ENCODE measurements at regions not wholly inside any gene's neighbourhood (a gene's known extent, or its start where the extent isn't known, plus 50 kb on each side); places are given as distances from the start of the nearest gene placed in this dataset.

DNA sequence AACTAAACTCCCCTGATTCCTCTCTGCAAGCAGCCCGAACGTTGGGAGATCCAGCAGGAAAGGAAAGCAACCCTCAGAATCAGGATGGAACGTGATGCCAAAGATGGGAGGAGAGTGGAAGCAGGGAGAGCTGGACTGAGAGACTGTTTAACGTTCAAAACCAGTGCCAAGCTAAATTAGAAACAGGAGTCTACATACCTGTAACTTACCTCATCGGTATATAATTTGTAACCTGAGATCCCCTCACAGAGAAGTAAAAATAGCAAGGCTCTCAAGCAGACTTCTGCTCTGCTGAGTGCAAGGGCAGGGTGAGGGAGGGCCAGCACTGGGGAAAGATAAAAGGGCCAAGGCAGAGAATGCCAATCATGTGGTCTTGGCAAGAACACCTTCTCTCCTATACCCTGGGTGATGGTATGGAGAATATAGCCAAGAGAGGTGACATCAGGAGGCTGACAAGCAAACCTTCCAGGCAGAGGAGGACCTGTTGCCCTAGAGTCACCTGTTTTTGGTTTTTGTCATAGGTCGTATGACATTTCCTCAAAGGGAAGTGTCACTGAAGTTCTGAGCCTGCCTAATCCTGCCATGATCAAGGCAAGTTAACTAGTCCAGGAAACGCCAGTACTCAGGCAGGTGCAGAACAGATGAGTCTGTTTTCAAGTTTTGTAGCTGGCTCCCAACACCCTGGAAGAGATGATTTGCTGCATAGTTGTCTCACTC, 472.0 kb downstream of the NFIB start:
- no peak for DNase-seq (ENCODE audit: extremely low spot score)
- no peak overlapping the region for H3K4me3 ChIP-seq (ENCODE audit: low read depth, low read length)
- WGBS, result 53% methylated on average over 7 of the region's 7 CpGs

GRCh38 chr9:13832446-13832845, 481.5 kb downstream of the NFIB start:
- Histone ChIP-seq H3K4me1 (ENCODE audit: insufficient read depth) (no peaks in the 10 kb centered on the region), H3K27ac (ENCODE audit: low read depth) (no peak overlapping the region), H3K4me3 (ENCODE audit: low read depth, low read length) (no peak overlapping the region), H3K36me3 (ENCODE audit: insufficient read depth) (no peaks in the 10 kb centered on the region)
- DNase-seq (ENCODE audit: extremely low spot score), result no peak

More for the DNA sequence above, 472.0 kb downstream of the NFIB start:
- Histone ChIP-seq H3K36me3 (ENCODE audit: insufficient read depth) (no peaks in the 10 kb centered on the region), H3K4me1 (ENCODE audit: insufficient read depth) (no peaks in the 10 kb centered on the region), H3K27ac (ENCODE audit: low read depth) (no peak overlapping the region)

DNA sequence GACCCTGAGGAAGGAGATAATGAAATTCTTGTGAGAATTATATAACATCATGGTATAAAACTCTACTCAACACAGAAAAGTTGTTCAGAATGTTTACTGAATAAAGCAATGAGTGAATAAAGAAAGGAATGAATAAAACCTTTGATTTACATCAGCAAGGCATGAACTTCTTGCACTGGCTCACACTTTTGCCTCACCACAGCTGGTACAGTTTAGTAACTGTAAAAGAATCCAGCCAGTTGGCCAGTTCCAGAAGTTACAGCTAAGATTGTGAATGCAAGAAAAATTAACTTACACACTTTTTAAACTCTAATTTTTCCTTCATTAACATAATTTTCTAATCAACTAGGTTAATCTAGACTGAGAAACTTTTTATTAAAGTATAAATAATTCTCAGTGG, 490.9 kb downstream of the NFIB start:
- no peak for DNase-seq (ENCODE audit: extremely low spot score)
- no peak overlapping the region for H3K4me3 ChIP-seq (ENCODE audit: low read depth, low read length)
- no peaks in the 10 kb centered on the region for H3K4me1 ChIP-seq (ENCODE audit: insufficient read depth)
- no peaks in the 10 kb centered on the region for H3K36me3 ChIP-seq (ENCODE audit: insufficient read depth)
- H3K27ac ChIP-seq (ENCODE audit: low read depth), result no peak overlapping the region

DNA sequence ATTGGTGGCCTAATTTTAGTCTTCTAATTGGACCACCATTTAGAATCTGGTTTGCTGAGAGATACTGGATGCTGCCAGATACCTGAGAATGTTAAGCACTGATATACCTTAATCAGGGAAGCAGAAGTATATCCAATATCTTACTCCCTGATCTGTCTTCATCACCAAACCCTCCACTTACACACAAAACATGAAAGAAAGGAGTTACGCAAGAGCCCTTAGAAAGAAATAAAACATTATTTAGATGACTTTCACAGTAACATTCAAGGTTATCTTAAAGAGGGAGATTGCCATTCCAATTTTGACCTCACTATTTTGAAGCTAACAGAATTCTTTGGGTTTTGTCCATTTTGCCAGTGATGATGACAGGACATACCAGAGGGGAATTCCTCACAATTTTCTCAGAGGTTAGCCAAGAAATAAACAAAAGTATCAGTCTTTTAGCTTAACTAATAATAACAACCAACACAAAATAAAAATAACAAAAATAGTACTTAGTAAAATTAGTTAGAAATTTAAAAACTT, 496.1 kb downstream of the NFIB start:
- no peak for DNase-seq (ENCODE audit: extremely low spot score)
- Histone ChIP-seq H3K4me3 (ENCODE audit: low read depth, low read length) (no peak overlapping the region), H3K27ac (ENCODE audit: low read depth) (no peak overlapping the region), H3K36me3 (ENCODE audit: insufficient read depth) (no peaks in the 10 kb centered on the region), H3K4me1 (ENCODE audit: insufficient read depth) (no peaks in the 10 kb centered on the region)
- 72% methylated on average over 1 of the region's 1 CpG for WGBS

DNA sequence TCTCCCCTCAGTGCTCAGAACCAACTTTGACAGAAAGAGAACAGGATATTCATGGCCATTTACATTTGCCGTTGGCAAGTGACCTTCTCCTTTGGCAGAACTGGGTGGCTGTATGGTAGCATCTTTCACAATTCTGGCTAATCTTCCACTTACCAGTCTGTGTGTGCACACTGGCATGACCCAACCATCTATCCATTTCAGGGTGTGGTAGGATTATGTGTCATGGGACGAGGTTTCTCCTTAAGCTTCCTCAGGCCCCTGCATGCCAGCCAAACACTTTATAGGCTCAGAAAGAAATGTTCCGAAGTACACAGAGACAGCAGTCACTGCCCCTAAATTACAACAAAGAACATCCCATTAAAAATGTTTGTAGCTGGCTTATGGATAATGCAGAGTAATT, 497.1 kb downstream of the NFIB start:
- Histone ChIP-seq H3K27ac (ENCODE audit: low read depth) (no peak overlapping the region), H3K36me3 (ENCODE audit: insufficient read depth) (no peaks in the 10 kb centered on the region), H3K4me3 (ENCODE audit: low read depth, low read length) (no peak overlapping the region), H3K4me1 (ENCODE audit: insufficient read depth) (no peaks in the 10 kb centered on the region)
- DNase-seq (ENCODE audit: extremely low spot score), result no peak
- WGBS, result 77% methylated on average over 3 of the region's 3 CpGs

- no peak overlapping the region for H3K27ac ChIP-seq (ENCODE audit: low read depth)
- 97% methylated on average over 1 of the region's 1 CpG for WGBS
- no peak overlapping the region for H3K4me3 ChIP-seq (ENCODE audit: low read depth, low read length)
- DNase-seq (ENCODE audit: extremely low spot score), result no peak
- H3K36me3 ChIP-seq (ENCODE audit: insufficient read depth), result no peaks in the 10 kb centered on the region
- no peaks in the 10 kb centered on the region for H3K4me1 ChIP-seq (ENCODE audit: insufficient read depth)
Observed at GRCh38 chr9:13814647-13815400, 499.1 kb downstream of the NFIB start.

DNA sequence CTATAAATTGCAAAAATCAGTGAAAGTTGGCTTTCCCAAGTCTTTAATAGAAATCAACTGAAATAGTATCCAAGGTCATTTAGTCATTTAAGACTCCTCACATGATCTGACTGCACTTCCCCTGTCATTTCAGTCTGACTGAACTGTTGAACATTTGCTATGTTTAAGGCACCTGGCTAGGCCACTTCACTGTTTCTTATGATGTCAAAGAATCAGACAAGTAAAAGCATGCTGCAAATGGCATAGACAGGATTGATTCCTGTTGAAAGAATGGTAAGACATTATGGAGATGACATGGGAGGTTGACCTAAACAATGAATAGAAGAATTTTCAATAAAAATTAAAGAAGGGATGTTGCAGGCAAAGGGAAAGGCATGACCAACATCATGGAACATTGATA, 502.1 kb downstream of the NFIB start:
- Histone ChIP-seq H3K27ac (ENCODE audit: low read depth) (no peak overlapping the region), H3K4me3 (ENCODE audit: low read depth, low read length) (no peak overlapping the region), H3K4me1 (ENCODE audit: insufficient read depth) (no peaks in the 10 kb centered on the region)

DNA sequence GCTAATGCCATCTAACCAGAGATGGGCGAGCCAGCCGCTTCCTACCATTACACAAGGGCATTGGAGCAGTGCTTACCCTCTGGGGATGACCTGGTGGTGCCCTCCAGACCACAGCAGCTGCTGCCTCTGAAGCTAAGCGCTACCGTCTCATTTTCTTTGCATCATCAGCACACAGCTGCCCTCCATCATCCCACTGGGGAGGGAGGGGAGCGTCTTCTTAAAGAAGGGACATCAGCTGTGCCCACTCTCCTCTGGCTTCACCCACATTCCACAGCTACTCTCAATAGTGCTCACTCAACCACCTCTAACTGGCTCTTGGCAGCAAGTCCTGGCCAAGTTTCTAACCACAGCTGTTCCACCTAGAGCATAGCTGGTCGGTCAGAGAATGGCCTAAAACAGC, 503.4 kb downstream of the NFIB start:
- Histone ChIP-seq H3K27ac (ENCODE audit: low read depth) (no peak overlapping the region), H3K4me3 (ENCODE audit: low read depth, low read length) (no peak overlapping the region), H3K36me3 (ENCODE audit: insufficient read depth) (no peaks in the 10 kb centered on the region), H3K4me1 (ENCODE audit: insufficient read depth) (no peaks in the 10 kb centered on the region)
- no peak for DNase-seq (ENCODE audit: extremely low spot score)
- WGBS, result 79% methylated on average over 6 of the region's 6 CpGs

More for the DNA sequence above, 502.1 kb downstream of the NFIB start:
- no peaks in the 10 kb centered on the region for H3K36me3 ChIP-seq (ENCODE audit: insufficient read depth)
- DNase-seq (ENCODE audit: extremely low spot score), result no peak

GRCh38 chr9:13809401-13809800, 504.5 kb downstream of the NFIB start:
- WGBS, result 98% methylated on average over 1 of the region's 1 CpG
- Histone ChIP-seq H3K27ac (ENCODE audit: low read depth) (no peak overlapping the region), H3K4me1 (ENCODE audit: insufficient read depth) (no peaks in the 10 kb centered on the region), H3K36me3 (ENCODE audit: insufficient read depth) (no peaks in the 10 kb centered on the region), H3K4me3 (ENCODE audit: low read depth, low read length) (no peak overlapping the region)
- DNase-seq (ENCODE audit: extremely low spot score), result no peak

GRCh38 chr9:13807118-13807517, 506.8 kb downstream of the NFIB start:
- H3K4me1 ChIP-seq (ENCODE audit: insufficient read depth), result no peaks in the 10 kb centered on the region
- H3K27ac ChIP-seq (ENCODE audit: low read depth), result no peak overlapping the region
- WGBS, result 95% methylated on average over 4 of the region's 4 CpGs
- H3K4me3 ChIP-seq (ENCODE audit: low read depth, low read length), result no peak overlapping the region
- H3K36me3 ChIP-seq (ENCODE audit: insufficient read depth), result no peaks in the 10 kb centered on the region
- DNase-seq (ENCODE audit: extremely low spot score), result no peak

GRCh38 chr9:13806714-13807113, 507.2 kb downstream of the NFIB start:
- Histone ChIP-seq H3K4me3 (ENCODE audit: low read depth, low read length) (no peak overlapping the region), H3K27ac (ENCODE audit: low read depth) (no peak overlapping the region), H3K36me3 (ENCODE audit: insufficient read depth) (no peaks in the 10 kb centered on the region), H3K4me1 (ENCODE audit: insufficient read depth) (no peaks in the 10 kb centered on the region)
- no peak for DNase-seq (ENCODE audit: extremely low spot score)
- WGBS, result 92% methylated on average over 2 of the region's 2 CpGs

GRCh38 chr9:13805546-13805945, 508.4 kb downstream of the NFIB start:
- Histone ChIP-seq H3K27ac (ENCODE audit: low read depth) (no peak overlapping the region), H3K36me3 (ENCODE audit: insufficient read depth) (no peaks in the 10 kb centered on the region), H3K4me3 (ENCODE audit: low read depth, low read length) (no peak overlapping the region), H3K4me1 (ENCODE audit: insufficient read depth) (no peaks in the 10 kb centered on the region)
- WGBS, result 34% methylated on average over 5 of the region's 5 CpGs
- no peak for DNase-seq (ENCODE audit: extremely low spot score)

GRCh38 chr9:13804532-13804931, 509.4 kb downstream of the NFIB start:
- WGBS, result 72% methylated on average over 4 of the region's 4 CpGs

DNA sequence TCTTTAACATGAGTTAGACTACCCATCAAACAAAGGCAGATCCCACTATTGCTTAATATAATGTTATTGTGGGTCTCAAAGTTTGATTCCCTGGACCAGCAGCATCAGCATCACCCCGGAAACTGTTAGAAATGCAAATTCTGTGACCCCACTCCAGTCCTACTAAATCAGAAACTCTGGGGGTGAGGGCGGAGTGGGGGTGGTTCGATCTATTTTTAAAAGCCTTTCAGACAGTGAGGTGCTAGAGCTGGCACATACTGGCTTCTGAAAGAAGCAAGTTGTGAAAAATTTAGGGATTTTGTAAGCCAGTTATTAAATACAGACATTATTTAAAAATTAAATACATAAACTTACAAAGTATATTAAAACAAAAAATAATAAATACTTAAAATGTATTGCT, 513.2 kb downstream of the NFIB start:
- Histone ChIP-seq H3K36me3 (ENCODE audit: insufficient read depth) (no peaks in the 10 kb centered on the region), H3K27ac (ENCODE audit: low read depth) (no peak overlapping the region), H3K4me3 (ENCODE audit: low read depth, low read length) (no peak overlapping the region), H3K4me1 (ENCODE audit: insufficient read depth) (no peaks in the 10 kb centered on the region)
- WGBS, result 73% methylated on average over 3 of the region's 3 CpGs
- no peak for DNase-seq (ENCODE audit: extremely low spot score)

More at GRCh38 chr9:13804532-13804931, 509.4 kb downstream of the NFIB start:
- H3K27ac ChIP-seq (ENCODE audit: low read depth), result no peak overlapping the region
- H3K4me1 ChIP-seq (ENCODE audit: insufficient read depth), result no peaks in the 10 kb centered on the region
- DNase-seq (ENCODE audit: extremely low spot score), result no peak
- no peak overlapping the region for H3K4me3 ChIP-seq (ENCODE audit: low read depth, low read length)
- no peaks in the 10 kb centered on the region for H3K36me3 ChIP-seq (ENCODE audit: insufficient read depth)
